HL-60 (cell line): ENCODE measurements at regions not wholly inside any gene's neighbourhood (a gene's known extent, or its start where the extent isn't known, plus 50 kb on each side); places are given as distances from the start of the nearest gene placed in this dataset.

Source experiments
- DNase-seq, 2 experiments: peaks; one replicate each; pipeline ENCODE4 v3.0.0-alpha.2; 2010 to 2020; ENCODE audit warnings: low read depth in 1 of 2, low spot score in 1 of 2
- H3K27ac ChIP-seq: fragments of 250-450 bp; sonication (Bioruptor Pico); replicated peaks from 2 replicates; pipeline ENCODE4 v1.5.1; 2020; ENCODE audit warnings: mild to moderate bottlenecking, moderate library complexity
- H3K27me3 ChIP-seq: fragments of 250-450 bp; sonication (Bioruptor Pico); 2 replicates; pipeline ENCODE4 v1.5.1; 2021; ENCODE audit warnings: mild to moderate bottlenecking, moderate library complexity; ENCODE audit not compliant: insufficient read depth, poor library complexity, severe bottlenecking
- H3K4me3 ChIP-seq: replicated peaks from 2 replicates; pipeline ENCODE4 v1.5.1; 2011; ENCODE audit warnings: mild to moderate bottlenecking, control low read depth, low read length; ENCODE audit not compliant: insufficient read depth
- CTCF ChIP-seq: IDR thresholded peaks from one replicate; pipeline ENCODE4 v1.5.1; 2011; ENCODE audit warnings: low read length, control low read depth, inconsistent platforms; ENCODE audit not compliant: insufficient read depth
- GABPA ChIP-seq: IDR thresholded peaks from 2 replicates; pipeline ENCODE4 v1.6.1; 2012; ENCODE audit warnings: low read depth
- POLR2AphosphoS5 ChIP-seq: IDR thresholded peaks from 2 replicates; pipeline ENCODE4 v1.6.1; 2012; ENCODE audit warnings: low read depth
- REST ChIP-seq: IDR thresholded peaks from 2 replicates; pipeline ENCODE4 v1.6.1; 2012; ENCODE audit warnings: low read depth; ENCODE audit not compliant: insufficient replicate concordance
- SPI1 ChIP-seq: IDR thresholded peaks from 2 replicates; pipeline ENCODE4 v1.6.1; 2012; ENCODE audit warnings: low read depth, mild to moderate bottlenecking, borderline replicate concordance

GRCh38 chr5:121526908-121527307, 324.8 kb upstream of the FTMT start:
- H3K4me3 ChIP-seq: no peak overlapping the region
- DNase-seq: no peak
- H3K27me3 ChIP-seq: no peaks in the 10 kb centered on the region
- TF ChIP-seq CTCF (no peak), GABPA (no peak), POLR2AphosphoS5 (no peak), SPI1 (no peak), REST (no peak)
- H3K27ac ChIP-seq: no peak overlapping the region

DNA sequence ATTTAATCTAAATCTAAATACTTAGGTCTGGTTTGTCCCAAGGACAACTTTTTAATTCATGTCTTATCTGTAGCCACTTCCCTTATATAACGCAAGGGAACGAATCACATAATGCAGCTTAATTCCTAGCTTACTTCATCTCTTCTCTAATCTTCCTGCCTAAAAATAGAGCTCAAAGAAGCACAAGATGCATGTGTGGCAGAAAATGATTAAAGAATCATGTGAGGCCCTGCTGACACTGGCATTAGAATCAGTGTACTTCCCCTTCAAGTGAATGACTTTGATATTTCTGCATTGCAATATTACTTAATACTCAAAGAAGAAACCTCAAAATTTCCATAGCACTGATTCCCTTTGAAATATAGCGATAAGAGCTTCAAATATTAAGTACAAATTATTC, 317.9 kb upstream of the FTMT start:
- no peak for TF ChIP-seq CTCF
- no peak for TF ChIP-seq POLR2AphosphoS5
- no peak for TF ChIP-seq SPI1
- no peak for TF ChIP-seq REST
- no peak for TF ChIP-seq GABPA
- DNase-seq: no peak

DNA sequence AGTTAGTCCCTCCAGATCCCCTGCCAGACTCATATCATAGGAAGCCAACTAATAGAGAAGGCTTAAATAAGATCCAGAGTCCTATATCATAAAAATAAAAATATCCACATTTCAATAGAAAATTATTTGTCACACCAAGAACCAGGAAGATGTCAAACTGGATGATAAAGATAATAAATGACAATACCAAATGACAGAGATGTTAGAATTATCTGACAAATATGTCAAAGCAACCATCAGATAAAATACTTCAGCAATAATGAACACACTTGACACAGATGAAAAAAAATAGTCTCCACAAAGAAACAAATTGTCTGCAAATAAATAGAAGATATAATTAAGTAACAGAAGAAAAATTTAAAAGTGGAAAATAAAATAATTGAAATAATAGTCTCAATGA, 300.7 kb upstream of the FTMT start:
- TF ChIP-seq POLR2AphosphoS5 (no peak), GABPA (no peak), REST (no peak), CTCF (no peak), SPI1 (no peak)
- no peak overlapping the region for H3K27ac ChIP-seq
- DNase-seq: no peak
- H3K4me3 ChIP-seq: no peak overlapping the region
- H3K27me3 ChIP-seq: no peaks in the 10 kb centered on the region

More for the DNA sequence above, 317.9 kb upstream of the FTMT start:
- H3K4me3 ChIP-seq: no peak overlapping the region
- no peaks in the 10 kb centered on the region for H3K27me3 ChIP-seq
- H3K27ac ChIP-seq: no peak overlapping the region
